ENCODE measurements at regions not wholly inside any gene's neighbourhood (a gene's known extent, or its start where the extent isn't known, plus 50 kb on each side); places are given as distances from the start of the nearest gene placed in this dataset.

DNA sequence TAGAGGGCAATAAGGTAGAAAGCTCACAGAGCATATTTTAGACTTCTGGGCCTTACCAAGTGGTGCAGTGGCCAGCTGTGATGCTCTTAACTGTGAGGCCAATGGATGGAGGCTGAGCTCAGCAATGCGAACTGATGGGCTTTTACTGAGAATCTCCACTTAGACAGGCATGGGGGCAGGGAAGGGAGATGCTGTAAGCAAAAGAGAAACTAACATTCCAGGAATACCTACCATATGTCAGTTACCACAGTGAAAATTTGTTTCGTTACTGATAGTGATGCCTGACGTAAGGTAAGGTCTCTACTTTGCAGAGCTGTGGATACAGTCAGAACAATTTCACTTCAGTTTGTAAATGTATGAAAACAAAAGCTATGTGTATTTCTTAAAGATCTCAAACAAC is 250.6 kb upstream of the ZFHX3 start:
- 74% methylated on average over 3 of the region's 3 CpGs for WGBS
- Histone ChIP-seq H3K4me3 (ENCODE audit: low read length) (no peak overlapping the region), H3K9ac (ENCODE audit: low read depth, low read length) (no peak overlapping the region), H3K4me1 (ENCODE audit: insufficient read depth, low read length) (0 out of 2 replicates have a peak, but pooled peaks cover 10% of the 10 kb centered on the region), H3K27ac (ENCODE audit: low read depth, low read length) (no peak overlapping the region), H3K9me3 (ENCODE audit: insufficient read depth, low read depth, low read length) (no peaks in the 10 kb centered on the region), H3K36me3 (ENCODE audit: insufficient read depth, low read length) (no peaks in the 10 kb centered on the region), H3K27me3 (ENCODE audit: insufficient read depth, low read length) (no peaks in the 10 kb centered on the region)

DNA sequence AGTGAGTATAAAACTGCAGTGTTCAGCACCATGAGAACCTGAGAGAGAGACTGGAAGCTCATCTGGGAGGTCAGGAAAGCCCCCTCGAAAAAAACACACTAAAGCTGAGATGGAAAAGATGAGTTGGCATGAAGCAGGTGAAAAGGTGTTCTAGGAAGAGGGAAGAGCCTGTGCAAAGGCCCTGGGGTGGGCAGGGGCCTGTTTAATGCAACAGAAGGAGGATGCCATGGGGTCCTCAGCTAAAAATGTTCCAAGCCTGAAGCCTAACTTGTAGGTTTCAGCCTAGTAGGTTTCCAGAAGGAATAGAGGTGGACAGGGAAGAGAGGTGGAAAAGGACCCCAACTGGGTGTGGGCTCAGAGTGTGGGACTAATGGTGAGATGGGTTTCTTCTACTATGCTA is 242.3 kb upstream of the ZFHX3 start:
- Histone ChIP-seq H3K9ac (ENCODE audit: low read depth, low read length) (no peak overlapping the region), H3K9me3 (ENCODE audit: insufficient read depth, low read depth, low read length) (no peaks in the 10 kb centered on the region), H3K27me3 (ENCODE audit: insufficient read depth, low read length) (no peaks in the 10 kb centered on the region), H3K4me3 (ENCODE audit: low read length) (no peak overlapping the region), H3K4me1 (ENCODE audit: insufficient read depth, low read length) (no peaks in the 10 kb centered on the region), H3K27ac (ENCODE audit: low read depth, low read length) (no peak overlapping the region), H3K36me3 (ENCODE audit: insufficient read depth, low read length) (no peaks in the 10 kb centered on the region)
- 96% methylated on average over 1 of the region's 1 CpG for WGBS

DNA sequence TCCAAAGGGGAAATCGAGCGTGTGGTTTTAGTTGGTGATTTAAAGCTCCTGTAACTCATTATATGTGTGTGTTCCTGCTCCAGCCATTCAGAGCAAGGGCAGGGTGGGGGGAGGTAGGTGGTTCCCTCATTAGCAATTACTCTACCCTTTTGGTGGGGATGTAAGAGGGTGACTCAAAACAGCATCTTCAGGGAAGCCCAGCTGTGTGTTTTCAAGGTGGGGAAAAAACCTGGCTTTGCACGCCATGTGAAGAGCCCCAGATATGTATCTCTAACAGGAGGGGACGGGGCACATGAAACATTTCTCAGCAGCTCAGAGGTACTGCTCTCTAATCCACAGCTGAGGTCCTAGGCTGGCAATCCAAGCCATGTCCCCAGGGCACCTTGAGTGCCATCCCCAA is 241.3 kb upstream of the ZFHX3 start:
- no peaks in the 10 kb centered on the region for H3K36me3 ChIP-seq (ENCODE audit: insufficient read depth, low read length)

DNA sequence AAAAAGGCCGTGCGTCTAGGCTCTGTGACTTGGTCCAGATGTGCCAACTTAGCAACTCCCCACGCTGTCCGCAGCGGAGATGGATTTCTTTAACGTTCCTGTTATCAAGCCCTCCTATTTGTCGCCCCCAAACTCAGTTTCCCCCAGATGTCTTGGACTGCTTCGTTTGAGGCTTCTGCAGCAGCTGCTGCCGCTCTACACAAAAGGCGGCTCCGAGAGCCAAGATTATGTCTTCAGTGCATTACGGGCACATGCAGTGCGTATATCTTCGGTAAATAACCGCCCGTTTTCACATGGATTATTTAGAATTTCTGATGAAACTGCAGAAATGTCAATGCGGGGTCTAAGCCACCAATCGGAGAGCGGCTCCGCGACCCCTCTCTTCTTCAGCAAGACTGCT is 240.6 kb upstream of the ZFHX3 start:
- H3K27ac ChIP-seq (ENCODE audit: low read depth, low read length), result no peak overlapping the region
- no peaks in the 10 kb centered on the region for H3K27me3 ChIP-seq (ENCODE audit: insufficient read depth, low read length)
- H3K36me3 ChIP-seq (ENCODE audit: insufficient read depth, low read length), result no peaks in the 10 kb centered on the region
- H3K9me3 ChIP-seq (ENCODE audit: insufficient read depth, low read depth, low read length), result no peaks in the 10 kb centered on the region
- H3K4me3 ChIP-seq (ENCODE audit: low read length), result no peak overlapping the region
- H3K4me1 ChIP-seq (ENCODE audit: insufficient read depth, low read length), result no peaks in the 10 kb centered on the region
- WGBS, result 94% methylated on average over 21 of the region's 21 CpGs
- H3K9ac ChIP-seq (ENCODE audit: low read depth, low read length), result no peak overlapping the region

More for the DNA sequence above, 241.3 kb upstream of the ZFHX3 start:
- Histone ChIP-seq H3K4me1 (ENCODE audit: insufficient read depth, low read length) (no peaks in the 10 kb centered on the region), H3K9ac (ENCODE audit: low read depth, low read length) (no peak overlapping the region), H3K27ac (ENCODE audit: low read depth, low read length) (no peak overlapping the region), H3K4me3 (ENCODE audit: low read length) (no peak overlapping the region), H3K27me3 (ENCODE audit: insufficient read depth, low read length) (no peaks in the 10 kb centered on the region), H3K9me3 (ENCODE audit: insufficient read depth, low read depth, low read length) (no peaks in the 10 kb centered on the region)
- WGBS, result 91% methylated on average over 4 of the region's 4 CpGs

DNA sequence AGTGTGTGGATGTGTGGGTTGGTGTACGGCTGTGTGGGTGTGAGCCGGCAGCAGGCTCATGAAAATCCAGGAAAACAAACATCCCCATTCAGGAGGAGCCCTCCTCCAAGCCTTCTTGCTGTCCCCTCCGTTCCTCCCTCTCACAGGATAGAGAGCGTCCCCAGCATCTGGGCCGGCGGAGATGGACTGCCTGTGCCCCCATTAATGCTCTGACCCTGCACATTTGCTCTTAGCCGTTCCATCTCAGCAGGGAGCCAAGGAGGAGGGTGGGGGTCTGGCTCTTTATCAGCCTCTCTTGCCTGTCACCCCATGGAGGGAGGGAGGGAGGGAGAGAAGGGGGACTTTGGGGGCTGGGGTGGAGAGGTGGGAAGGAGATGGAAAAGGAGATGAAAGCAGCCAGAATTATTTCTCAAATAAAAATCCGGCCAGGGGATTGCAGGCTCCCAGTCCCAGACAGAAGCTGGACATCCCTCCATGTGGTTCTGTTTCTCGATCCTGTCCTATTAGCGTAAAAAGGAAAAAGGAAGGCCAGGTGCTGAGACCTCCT is 240.0 kb upstream of the ZFHX3 start:
- Histone ChIP-seq H3K9me3 (ENCODE audit: insufficient read depth, low read depth, low read length) (no peaks in the 10 kb centered on the region), H3K9ac (ENCODE audit: low read depth, low read length) (no peak overlapping the region), H3K36me3 (ENCODE audit: insufficient read depth, low read length) (no peaks in the 10 kb centered on the region), H3K4me3 (ENCODE audit: low read length) (no peak overlapping the region), H3K27me3 (ENCODE audit: insufficient read depth, low read length) (no peaks in the 10 kb centered on the region), H3K4me1 (ENCODE audit: insufficient read depth, low read length) (no peaks in the 10 kb centered on the region), H3K27ac (ENCODE audit: low read depth, low read length) (no peak overlapping the region)
- WGBS, result 82% methylated on average over 8 of the region's 10 CpGs

- no peak overlapping the region for H3K4me3 ChIP-seq (ENCODE audit: low read length)
- H3K9ac ChIP-seq (ENCODE audit: low read depth, low read length), result no peak overlapping the region
- H3K27ac ChIP-seq (ENCODE audit: low read depth, low read length), result no peak overlapping the region
- 87% methylated on average over 14 of the region's 14 CpGs for WGBS
- H3K4me1 ChIP-seq (ENCODE audit: insufficient read depth, low read length), result no peaks in the 10 kb centered on the region
- no peaks in the 10 kb centered on the region for H3K27me3 ChIP-seq (ENCODE audit: insufficient read depth, low read length)
- H3K9me3 ChIP-seq (ENCODE audit: insufficient read depth, low read depth, low read length), result no peaks in the 10 kb centered on the region
- H3K36me3 ChIP-seq (ENCODE audit: insufficient read depth, low read length), result no peaks in the 10 kb centered on the region
Measured at GRCh38 chr16:73286346-73287267, 238.7 kb upstream of the ZFHX3 start.

GRCh38 chr16:73285436-73286201 is 237.7 kb upstream of the ZFHX3 start:
- Histone ChIP-seq H3K4me3 (ENCODE audit: low read length) (no peak overlapping the region), H3K9ac (ENCODE audit: low read depth, low read length) (no peak overlapping the region), H3K27me3 (ENCODE audit: insufficient read depth, low read length) (no peaks in the 10 kb centered on the region), H3K36me3 (ENCODE audit: insufficient read depth, low read length) (no peaks in the 10 kb centered on the region), H3K9me3 (ENCODE audit: insufficient read depth, low read depth, low read length) (no peaks in the 10 kb centered on the region), H3K27ac (ENCODE audit: low read depth, low read length) (no peak overlapping the region), H3K4me1 (ENCODE audit: insufficient read depth, low read length) (no peaks in the 10 kb centered on the region)
- 83% methylated on average over 13 of the region's 15 CpGs for WGBS

DNA sequence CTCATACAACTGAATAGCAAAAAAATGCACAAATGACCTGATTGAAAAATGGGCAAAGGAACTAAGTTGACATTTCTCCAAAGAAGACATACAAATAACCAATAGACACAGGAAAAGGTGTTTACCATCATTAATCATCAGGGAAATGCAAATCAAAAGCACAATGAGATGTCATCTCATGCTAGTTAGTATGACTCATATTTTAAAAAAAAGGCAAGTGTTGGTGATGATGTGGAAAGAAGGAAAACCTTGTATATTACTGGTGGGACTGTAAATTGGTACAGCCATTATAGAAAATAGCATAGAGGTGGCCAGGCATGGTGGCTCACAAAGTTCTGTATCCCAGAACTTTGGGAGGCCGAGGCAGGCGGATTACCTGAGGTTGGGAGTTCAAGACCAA is 232.5 kb upstream of the ZFHX3 start:
- Histone ChIP-seq H3K9me3 (ENCODE audit: insufficient read depth, low read depth, low read length) (no peaks in the 10 kb centered on the region), H3K4me3 (ENCODE audit: low read length) (no peak overlapping the region), H3K27me3 (ENCODE audit: insufficient read depth, low read length) (no peaks in the 10 kb centered on the region), H3K27ac (ENCODE audit: low read depth, low read length) (no peak overlapping the region), H3K9ac (ENCODE audit: low read depth, low read length) (no peak overlapping the region), H3K4me1 (ENCODE audit: insufficient read depth, low read length) (no peaks in the 10 kb centered on the region), H3K36me3 (ENCODE audit: insufficient read depth, low read length) (no peaks in the 10 kb centered on the region)
- 100% methylated on average over 2 of the region's 2 CpGs for WGBS

GRCh38 chr16:73279451-73279850 is 231.5 kb upstream of the ZFHX3 start:
- H3K27me3 ChIP-seq (ENCODE audit: insufficient read depth, low read length), result no peaks in the 10 kb centered on the region
- H3K36me3 ChIP-seq (ENCODE audit: insufficient read depth, low read length), result no peaks in the 10 kb centered on the region
- H3K4me1 ChIP-seq (ENCODE audit: insufficient read depth, low read length), result no peaks in the 10 kb centered on the region
- H3K9ac ChIP-seq (ENCODE audit: low read depth, low read length), result no peak overlapping the region
- no peaks in the 10 kb centered on the region for H3K9me3 ChIP-seq (ENCODE audit: insufficient read depth, low read depth, low read length)
- no peak overlapping the region for H3K27ac ChIP-seq (ENCODE audit: low read depth, low read length)
- no peak overlapping the region for H3K4me3 ChIP-seq (ENCODE audit: low read length)
- 94% methylated on average over 3 of the region's 3 CpGs for WGBS

- Histone ChIP-seq H3K27ac (ENCODE audit: low read depth, low read length) (no peak overlapping the region), H3K36me3 (ENCODE audit: insufficient read depth, low read length) (no peaks in the 10 kb centered on the region), H3K4me1 (ENCODE audit: insufficient read depth, low read length) (no peaks in the 10 kb centered on the region), H3K9ac (ENCODE audit: low read depth, low read length) (no peak overlapping the region), H3K9me3 (ENCODE audit: insufficient read depth, low read depth, low read length) (no peaks in the 10 kb centered on the region), H3K4me3 (ENCODE audit: low read length) (no peak overlapping the region), H3K27me3 (ENCODE audit: insufficient read depth, low read length) (no peaks in the 10 kb centered on the region)
- WGBS, result 92% methylated on average over 5 of the region's 5 CpGs
Measured at GRCh38 chr16:73277071-73277470, 229.1 kb upstream of the ZFHX3 start.

- WGBS, result 83% methylated on average over 2 of the region's 2 CpGs
- Histone ChIP-seq H3K9me3 (ENCODE audit: insufficient read depth, low read depth, low read length) (no peaks in the 10 kb centered on the region), H3K27me3 (ENCODE audit: insufficient read depth, low read length) (no peaks in the 10 kb centered on the region), H3K4me1 (ENCODE audit: insufficient read depth, low read length) (no peaks in the 10 kb centered on the region), H3K9ac (ENCODE audit: low read depth, low read length) (no peak overlapping the region), H3K36me3 (ENCODE audit: insufficient read depth, low read length) (no peaks in the 10 kb centered on the region), H3K4me3 (ENCODE audit: low read length) (no peak overlapping the region), H3K27ac (ENCODE audit: low read depth, low read length) (no peak overlapping the region)
Measured at GRCh38 chr16:73275448-73275847, 227.5 kb upstream of the ZFHX3 start.
